ENCODE measurements at regions not wholly inside any gene's neighbourhood (a gene's known extent, or its start where the extent isn't known, plus 50 kb on each side); places are given as distances from the start of the nearest gene placed in this dataset.

DNA sequence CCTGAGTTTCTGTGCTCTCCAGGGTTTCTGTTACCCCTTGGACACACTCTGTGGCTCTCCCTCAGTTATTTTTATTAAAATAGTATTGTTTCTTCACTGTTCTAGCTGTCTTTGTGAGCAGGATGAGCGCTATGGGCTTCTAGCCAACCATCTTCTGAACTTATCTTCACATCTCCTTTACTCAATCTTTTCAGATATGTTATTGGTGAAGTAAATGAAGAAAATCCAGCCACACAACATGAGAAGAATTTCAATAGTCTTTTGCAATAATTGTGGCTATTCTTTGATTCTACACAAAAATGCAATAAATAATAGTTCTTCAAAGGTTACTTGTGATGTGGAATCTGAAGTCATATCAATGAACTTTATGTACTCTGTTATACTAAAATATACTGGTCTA, 80.3 kb upstream of the CAMK1G start (continued):
- TF ChIP-seq CTCF (conservative IDR thresholded peaks at IDR 0.05; ENCODE audit: low read depth in 2 of 2): no peak
- TF ChIP-seq STAT1 (IDR thresholded peaks at IDR 0.05; ENCODE audit: unreplicated experiment): no peak
- no peak for TF ChIP-seq EZH2phosphoT487 (IDR thresholded peaks at IDR 0.05; ENCODE audit: unreplicated experiment)
- TF ChIP-seq JUNB (IDR thresholded peaks at IDR 0.05; ENCODE audit: unreplicated experiment): no peak
- TF ChIP-seq CREB1 (CRISPR knock-in tag; IDR thresholded peaks at IDR 0.05; ENCODE audit: low read depth): no peak
- no peak for TF ChIP-seq NANOG (IDR thresholded peaks at IDR 0.05; ENCODE audit: borderline replicate concordance)
- no peak for TF ChIP-seq ETS1 (IDR thresholded peaks at IDR 0.05)
- no peak for TF ChIP-seq EZH2 (IDR thresholded peaks at IDR 0.05; ENCODE audit: low read depth, unreplicated experiment)

- DNase-seq (ENCODE audit: low spot score) (no peak), ATAC-seq (no peak)
- Histone ChIP-seq H3K79me2 (replicated peaks; ENCODE audit: insufficient read depth) (no peaks in the 10 kb centered on the region), H3K4me2 (no peak overlapping the region), H3K9me2 (ENCODE audit: insufficient read depth) (no peaks in the 10 kb centered on the region), H3K4me1 (ENCODE audit: insufficient read depth) (no peaks in the 10 kb centered on the region), H3K4me3 (no peak overlapping the region), H2AFZ (no peak overlapping the region), H3F3A (replicated peaks; ENCODE audit: low read depth) (no peaks in the 10 kb centered on the region), H4K20me1 (replicated peaks; ENCODE audit: insufficient read depth) (no peaks in the 10 kb centered on the region), H3K36me3 (ENCODE audit: insufficient read depth) (no peaks in the 10 kb centered on the region), H3K27ac (ENCODE audit: low read depth) (no peak overlapping the region), H3K27me3 (ENCODE audit: insufficient read depth) (no peaks in the 10 kb centered on the region)
- H3K36me3 Mint-ChIP-seq (ENCODE audit: low read depth): no peaks in the 10 kb centered on the region
- H3K4me1 Mint-ChIP-seq: 0 out of 3 replicates have a peak, but pooled peaks cover 5% of the 10 kb centered on the region
- H3K4me3 Mint-ChIP-seq: no peak overlapping the region
- peaks cover 4% of the 10 kb centered on the region; the same call in 1 of the 3 replicates for H3K9me3 Mint-ChIP-seq
- TF ChIP-seq POLR2AphosphoS5 (IDR thresholded peaks at IDR 0.05; ENCODE audit: low read depth) (no peak), CTCF (conservative IDR thresholded peaks at IDR 0.05; ENCODE audit: low read depth in 2 of 2) (no peak), STAT1 (IDR thresholded peaks at IDR 0.05; ENCODE audit: unreplicated experiment) (no peak)
- peaks cover 2% of the 10 kb centered on the region for H3K27me3 Mint-ChIP-seq (ENCODE audit: insufficient read depth, low read depth, poor library complexity)
- no peak overlapping the region for H3K27ac Mint-ChIP-seq
These were observed 78.9 kb upstream of the CAMK1G start for GRCh38 chr1:209504571-209504970.

DNA sequence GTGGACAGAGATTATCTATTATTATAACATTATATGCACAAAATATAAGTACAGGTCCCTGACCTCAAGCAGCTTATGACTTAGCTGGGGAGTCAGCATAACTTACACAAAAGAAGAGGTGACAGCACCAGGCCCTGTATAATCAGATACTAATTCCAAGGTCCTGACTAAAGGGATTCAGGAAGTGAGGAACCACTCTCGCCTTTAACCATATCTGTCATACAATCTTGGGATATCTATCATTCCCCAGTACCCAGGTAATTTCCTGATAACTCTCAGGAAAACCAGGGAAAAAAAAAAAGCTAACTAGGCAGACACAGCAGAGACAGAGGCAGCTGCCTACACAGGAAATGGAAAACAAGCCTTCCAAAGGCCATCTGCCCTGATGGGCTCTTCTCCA, 78.5 kb upstream of the CAMK1G start:
- no peak overlapping the region for H3K27ac ChIP-seq (ENCODE audit: low read depth)
- no peaks in the 10 kb centered on the region for H3K9me2 ChIP-seq (ENCODE audit: insufficient read depth)
- H3K4me2 ChIP-seq: no peak overlapping the region
- no peaks in the 10 kb centered on the region for H3K27me3 ChIP-seq (ENCODE audit: insufficient read depth)
- H3K79me2 ChIP-seq (replicated peaks; ENCODE audit: insufficient read depth): no peaks in the 10 kb centered on the region
- Mint-ChIP-seq H3K27me3 (ENCODE audit: insufficient read depth, low read depth, poor library complexity) (peaks cover 2% of the 10 kb centered on the region), H3K36me3 (ENCODE audit: low read depth) (no peaks in the 10 kb centered on the region), H3K9me3 (peaks cover 4% of the 10 kb centered on the region; the same call in 1 of the 3 replicates), H3K27ac (no peak overlapping the region), H3K4me3 (no peak overlapping the region), H3K4me1 (0 out of 3 replicates have a peak, but pooled peaks cover 5% of the 10 kb centered on the region)
- H3F3A ChIP-seq (replicated peaks; ENCODE audit: low read depth): no peaks in the 10 kb centered on the region
- no peak for DNase-seq (ENCODE audit: low spot score)
- ATAC-seq: no peak
- no peaks in the 10 kb centered on the region for H3K4me1 ChIP-seq (ENCODE audit: insufficient read depth)
- no peaks in the 10 kb centered on the region for H4K20me1 ChIP-seq (replicated peaks; ENCODE audit: insufficient read depth)
- no peak overlapping the region for H2AFZ ChIP-seq
- no peak overlapping the region for H3K4me3 ChIP-seq
- H3K36me3 ChIP-seq (ENCODE audit: insufficient read depth): no peaks in the 10 kb centered on the region
- TF ChIP-seq ZNF331 (CRISPR knock-in tag; IDR thresholded peaks at IDR 0.05; ENCODE audit: low read depth): no peak

All from GM23338 (cell line).